ENCODE measurements at regions not wholly inside any gene's neighbourhood (a gene's known extent, or its start where the extent isn't known, plus 50 kb on each side); places are given as distances from the start of the nearest gene placed in this dataset.

GRCh38 chr2:18495058-18495457 lies 65.4 kb downstream of the RDH14 start:
- ATAC-seq = no peak
- Histone ChIP-seq H3K36me3 (ENCODE audit: control insufficient read depth in 2 of 3, insufficient read depth in 3 of 3, low read length in 3 of 3) (no peaks in the 10 kb centered on the region), H3K4me1 (ENCODE audit: control insufficient read depth in 2 of 2, insufficient read depth in 2 of 2, low read length in 2 of 2) (no peaks in the 10 kb centered on the region), H3K27me3 (ENCODE audit: control insufficient read depth in 2 of 2, insufficient read depth in 2 of 2, low read length in 2 of 2) (no peaks in the 10 kb centered on the region), H3K27ac (ENCODE audit: low read depth, low read length) (no peak overlapping the region), H3K9me3 (ENCODE audit: control insufficient read depth in 2 of 3, low read length in 3 of 3) (no peaks in the 10 kb centered on the region), H3K4me3 (ENCODE audit: low read length) (no peak overlapping the region)
- no peak overlapping the region for H3K27ac Mint-ChIP-seq
- intact Hi-C loops (cut with micrococcal nuclease) = no loop called here
- peaks cover 0 to 1% (median 0%) of the 10 kb centered on the region in 11 donors for H3K9me3 Mint-ChIP-seq
- H3K36me3 Mint-ChIP-seq = no peaks in the 10 kb centered on the region
- H3K27me3 Mint-ChIP-seq = peaks cover 8 to 58% (median 48%) of the 10 kb centered on the region in 5 donors
- H3K4me1 Mint-ChIP-seq = no peaks in the 10 kb centered on the region
- CTCF ChIA-PET = no interaction called here
- POLR2A ChIA-PET = no interaction called here
- no peak for DNase-seq
- H3K4me3 Mint-ChIP-seq = no peak overlapping the region

GRCh38 chr2:18492721-18493120 lies 67.7 kb downstream of the RDH14 start:
- intact Hi-C loops (cut with micrococcal nuclease) = no loop called here
- H3K9me3 ChIP-seq (ENCODE audit: control insufficient read depth in 2 of 3, low read length in 3 of 3) = no peaks in the 10 kb centered on the region
- no peaks in the 10 kb centered on the region for H3K27me3 ChIP-seq (ENCODE audit: control insufficient read depth in 2 of 2, insufficient read depth in 2 of 2, low read length in 2 of 2)
- DNase-seq (no peak), ATAC-seq (no peak)
- ChIA-PET POLR2A (no interaction called here), CTCF (no interaction called here)
- Mint-ChIP-seq H3K27me3 (peaks cover 6 to 50% (median 45%) of the 10 kb centered on the region in 5 donors), H3K4me3 (no peak overlapping the region), H3K4me1 (no peaks in the 10 kb centered on the region), H3K36me3 (no peaks in the 10 kb centered on the region), H3K9me3 (peaks cover 0 to 1% (median 0%) of the 10 kb centered on the region in 11 donors), H3K27ac (no peak overlapping the region)
- H3K4me3 ChIP-seq (ENCODE audit: low read length) = no peak overlapping the region
- no peaks in the 10 kb centered on the region for H3K36me3 ChIP-seq (ENCODE audit: control insufficient read depth in 2 of 3, insufficient read depth in 3 of 3, low read length in 3 of 3)
- H3K4me1 ChIP-seq (ENCODE audit: control insufficient read depth in 2 of 2, insufficient read depth in 2 of 2, low read length in 2 of 2) = no peaks in the 10 kb centered on the region
- H3K27ac ChIP-seq (ENCODE audit: low read depth, low read length) = no peak overlapping the region

- Mint-ChIP-seq H3K36me3 (no peaks in the 10 kb centered on the region), H3K27me3 (peaks cover 7 to 42% (median 41%) of the 10 kb centered on the region in 5 donors), H3K9me3 (peaks cover 0 to 1% (median 0%) of the 10 kb centered on the region in 11 donors), H3K4me3 (no peak overlapping the region), H3K27ac (no peak overlapping the region), H3K4me1 (no peaks in the 10 kb centered on the region)
- Histone ChIP-seq H3K36me3 (ENCODE audit: control insufficient read depth in 2 of 3, insufficient read depth in 3 of 3, low read length in 3 of 3) (no peaks in the 10 kb centered on the region), H3K9me3 (ENCODE audit: control insufficient read depth in 2 of 3, low read length in 3 of 3) (no peaks in the 10 kb centered on the region), H3K27ac (ENCODE audit: low read depth, low read length) (no peak overlapping the region), H3K27me3 (ENCODE audit: control insufficient read depth in 2 of 2, insufficient read depth in 2 of 2, low read length in 2 of 2) (no peaks in the 10 kb centered on the region), H3K4me3 (ENCODE audit: low read length) (no peak overlapping the region), H3K4me1 (ENCODE audit: control insufficient read depth in 2 of 2, insufficient read depth in 2 of 2, low read length in 2 of 2) (no peaks in the 10 kb centered on the region)
- intact Hi-C loops (cut with micrococcal nuclease) = no loop called here
- DNase-seq (no peak), ATAC-seq (no peak)
- ChIA-PET CTCF (no interaction called here), POLR2A (no interaction called here)
Observed at GRCh38 chr2:18491577-18491976, 68.9 kb downstream of the RDH14 start.

GRCh38 chr2:18490901-18491300 lies 69.6 kb downstream of the RDH14 start:
- intact Hi-C loops (cut with micrococcal nuclease) = no loop called here
- no peak overlapping the region for H3K27ac ChIP-seq (ENCODE audit: low read depth, low read length)
- CTCF ChIA-PET = no interaction called here
- Mint-ChIP-seq H3K4me1 (no peaks in the 10 kb centered on the region), H3K27me3 (peaks cover 7 to 42% (median 35%) of the 10 kb centered on the region in 5 donors), H3K27ac (no peak overlapping the region), H3K9me3 (peaks cover 0 to 1% (median 0%) of the 10 kb centered on the region in 11 donors), H3K36me3 (no peaks in the 10 kb centered on the region), H3K4me3 (no peak overlapping the region)
- ATAC-seq (no peak), DNase-seq (no peak)
- no peak overlapping the region for H3K4me3 ChIP-seq (ENCODE audit: low read length)
- no peaks in the 10 kb centered on the region for H3K27me3 ChIP-seq (ENCODE audit: control insufficient read depth in 2 of 2, insufficient read depth in 2 of 2, low read length in 2 of 2)
- H3K36me3 ChIP-seq (ENCODE audit: control insufficient read depth in 2 of 3, insufficient read depth in 3 of 3, low read length in 3 of 3) = no peaks in the 10 kb centered on the region
- POLR2A ChIA-PET = no interaction called here
- no peaks in the 10 kb centered on the region for H3K9me3 ChIP-seq (ENCODE audit: control insufficient read depth in 2 of 3, low read length in 3 of 3)
- H3K4me1 ChIP-seq (ENCODE audit: control insufficient read depth in 2 of 2, insufficient read depth in 2 of 2, low read length in 2 of 2) = no peaks in the 10 kb centered on the region

GRCh38 chr2:18487106-18487913 lies 73.1 kb downstream of the RDH14 start:
- H3K4me1 Mint-ChIP-seq = no peaks in the 10 kb centered on the region
- DNase-seq = no peak
- H3K9me3 Mint-ChIP-seq = peaks cover 0 to 1% (median 0%) of the 10 kb centered on the region in 11 donors
- intact Hi-C loops (cut with micrococcal nuclease) = no loop called here
- H3K27me3 Mint-ChIP-seq = peaks cover 7 to 15% (median 9%) of the 10 kb centered on the region in 5 donors
- H3K27ac ChIP-seq (ENCODE audit: low read depth, low read length) = no peak overlapping the region
- ChIA-PET CTCF (no interaction called here), POLR2A (no interaction called here)
- no peak overlapping the region for H3K27ac Mint-ChIP-seq
- no peak for ATAC-seq
- no peaks in the 10 kb centered on the region for H3K4me1 ChIP-seq (ENCODE audit: control insufficient read depth in 2 of 2, insufficient read depth in 2 of 2, low read length in 2 of 2)
- H3K36me3 ChIP-seq (ENCODE audit: control insufficient read depth in 2 of 3, insufficient read depth in 3 of 3, low read length in 3 of 3) = no peaks in the 10 kb centered on the region
- H3K4me3 Mint-ChIP-seq = no peak overlapping the region
- no peaks in the 10 kb centered on the region for H3K27me3 ChIP-seq (ENCODE audit: control insufficient read depth in 2 of 2, insufficient read depth in 2 of 2, low read length in 2 of 2)
- H3K36me3 Mint-ChIP-seq = no peaks in the 10 kb centered on the region
- no peak overlapping the region for H3K4me3 ChIP-seq (ENCODE audit: low read length)
- H3K9me3 ChIP-seq (ENCODE audit: control insufficient read depth in 2 of 3, low read length in 3 of 3) = no peaks in the 10 kb centered on the region

GRCh38 chr2:18484625-18485024 lies 75.8 kb downstream of the RDH14 start:
- no peaks in the 10 kb centered on the region for H3K27me3 ChIP-seq (ENCODE audit: control insufficient read depth in 2 of 2, insufficient read depth in 2 of 2, low read length in 2 of 2)
- H3K9me3 ChIP-seq (ENCODE audit: control insufficient read depth in 2 of 3, low read length in 3 of 3) = no peaks in the 10 kb centered on the region
- no peak overlapping the region for H3K27ac Mint-ChIP-seq
- ChIA-PET CTCF (no interaction called here), POLR2A (no interaction called here)
- no peaks in the 10 kb centered on the region for H3K36me3 Mint-ChIP-seq
- ATAC-seq = no peak
- H3K27ac ChIP-seq (ENCODE audit: low read depth, low read length) = no peak overlapping the region
- H3K4me3 ChIP-seq (ENCODE audit: low read length) = no peak overlapping the region
- H3K9me3 Mint-ChIP-seq = no peaks in the 10 kb centered on the region
- no peaks in the 10 kb centered on the region for H3K36me3 ChIP-seq (ENCODE audit: control insufficient read depth in 2 of 3, insufficient read depth in 3 of 3, low read length in 3 of 3)
- no peak overlapping the region for H3K4me3 Mint-ChIP-seq
- no peaks in the 10 kb centered on the region for H3K4me1 ChIP-seq (ENCODE audit: control insufficient read depth in 2 of 2, insufficient read depth in 2 of 2, low read length in 2 of 2)
- DNase-seq = no peak
- no peaks in the 10 kb centered on the region for H3K4me1 Mint-ChIP-seq
- intact Hi-C loops (cut with micrococcal nuclease) = no loop called here
- peaks cover 0 to 5% (median 0%) of the 10 kb centered on the region in 5 donors for H3K27me3 Mint-ChIP-seq

- ATAC-seq = no peak
- H3K27ac Mint-ChIP-seq = no peak overlapping the region
- H3K4me3 Mint-ChIP-seq = no peak overlapping the region
- H3K36me3 Mint-ChIP-seq = no peaks in the 10 kb centered on the region
- peaks cover 0 to 5% (median 0%) of the 10 kb centered on the region in 5 donors for H3K27me3 Mint-ChIP-seq
- no peaks in the 10 kb centered on the region for H3K9me3 ChIP-seq (ENCODE audit: control insufficient read depth in 2 of 3, low read length in 3 of 3)
- POLR2A ChIA-PET = no interaction called here
- no peaks in the 10 kb centered on the region for H3K4me1 ChIP-seq (ENCODE audit: control insufficient read depth in 2 of 2, insufficient read depth in 2 of 2, low read length in 2 of 2)
- no peaks in the 10 kb centered on the region for H3K4me1 Mint-ChIP-seq
- H3K9me3 Mint-ChIP-seq = no peaks in the 10 kb centered on the region
- H3K27ac ChIP-seq (ENCODE audit: low read depth, low read length) = no peak overlapping the region
- no peaks in the 10 kb centered on the region for H3K27me3 ChIP-seq (ENCODE audit: control insufficient read depth in 2 of 2, insufficient read depth in 2 of 2, low read length in 2 of 2)
- CTCF ChIA-PET = no interaction called here
- intact Hi-C loops (cut with micrococcal nuclease) = no loop called here
- no peak overlapping the region for H3K4me3 ChIP-seq (ENCODE audit: low read length)
- H3K36me3 ChIP-seq (ENCODE audit: control insufficient read depth in 2 of 3, insufficient read depth in 3 of 3, low read length in 3 of 3) = no peaks in the 10 kb centered on the region
- no peak for DNase-seq
Observed at GRCh38 chr2:18483896-18484295, 76.6 kb downstream of the RDH14 start.
